PC-3 (cell line): ENCODE measurements at regions not wholly inside any gene's neighbourhood (a gene's known extent, or its start where the extent isn't known, plus 50 kb on each side); places are given as distances from the start of the nearest gene placed in this dataset.

Experiments
- CTCF ChIP-seq: fragments of 300-600 bp; sonication (generic); conservative IDR thresholded peaks from 2 replicates; pipeline ENCODE4 v1.5.1; 2017; ENCODE audit warnings: antibody characterized with exemption, low read depth, mild to moderate bottlenecking, low read length
- EZH2 ChIP-seq: fragments of 300-600 bp; sonication (generic); IDR thresholded peaks from one replicate; pipeline ENCODE4 v1.6.1; 2017; ENCODE audit warnings: antibody characterized with exemption, mild to moderate bottlenecking, low read length; ENCODE audit not compliant: unreplicated experiment
- EZH2phosphoT487 ChIP-seq: fragments of 300-600 bp; sonication (generic); IDR thresholded peaks from 2 replicates; pipeline ENCODE4 v1.6.1; 2018; ENCODE audit warnings: mild to moderate bottlenecking, antibody characterized with exemption, low read length, borderline replicate concordance

GRCh38 chr4:187780070-187780469, 215.5 kb upstream of the ZFP42 start:
- TF ChIP-seq CTCF: no peak
- TF ChIP-seq EZH2phosphoT487: no peak
- TF ChIP-seq EZH2: no peak
